Activated CD8-positive, alpha-beta memory T cell treated with anti-CD3 and anti-CD28 coated beads for 48 hours (primary cell): ENCODE measurements at regions not wholly inside any gene's neighbourhood (a gene's known extent, or its start where the extent isn't known, plus 50 kb on each side); places are given as distances from the start of the nearest gene placed in this dataset.

Experiments
- DNase-seq, 3 experiments: peaks; one replicate each; pipeline ENCODE4 v3.0.0-alpha.2; 2020; ENCODE audit warnings: low read depth in 2 of 3, low spot score in 2 of 3

DNA sequence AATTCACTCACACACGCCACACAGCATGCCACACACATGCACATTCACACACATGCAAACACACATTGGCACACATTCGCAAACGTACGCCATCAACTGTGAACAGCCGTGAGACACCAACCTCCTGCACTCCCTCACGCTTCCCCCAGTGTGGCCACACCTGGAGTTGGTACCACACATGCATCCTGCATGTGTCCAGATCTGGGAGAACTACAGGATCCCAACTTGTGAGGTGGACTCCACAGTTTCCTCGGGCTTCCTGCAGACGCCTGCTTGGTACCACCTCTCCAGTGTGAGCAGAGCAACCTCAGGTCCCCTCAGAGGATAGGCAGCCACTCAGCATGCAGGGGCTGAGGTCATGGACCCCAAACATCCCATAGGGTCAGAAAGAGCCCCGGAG, 239.0 kb downstream of the EIPR1 start:
- no peak for DNase-seq

DNA sequence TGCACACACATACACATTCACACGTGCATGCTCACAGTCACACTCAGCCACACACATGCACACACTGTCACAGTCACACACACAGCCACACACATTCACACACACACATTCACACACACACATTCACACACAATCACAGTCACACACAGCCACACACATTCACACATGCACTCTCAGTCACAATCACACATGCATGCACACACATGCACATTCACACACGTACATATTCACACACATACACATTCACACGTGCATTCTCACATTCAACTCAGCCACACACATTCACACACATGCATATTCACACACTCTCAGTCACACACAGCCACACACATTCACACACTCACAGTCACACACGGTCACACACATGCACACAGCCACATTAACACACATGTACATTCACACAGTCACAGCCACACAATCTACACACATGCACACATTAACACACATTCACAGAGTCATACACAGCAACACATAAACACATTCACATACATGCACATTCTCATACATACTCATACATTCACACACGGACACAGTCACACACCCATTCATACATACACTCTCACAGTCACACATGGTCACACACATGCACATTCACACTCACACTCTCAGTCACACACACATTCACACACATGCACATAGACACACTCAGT, 239.8 kb downstream of the EIPR1 start:
- no peak for DNase-seq

GRCh38 chr2:3135676-3136075, 241.9 kb downstream of the EIPR1 start:
- no peak for DNase-seq

DNA sequence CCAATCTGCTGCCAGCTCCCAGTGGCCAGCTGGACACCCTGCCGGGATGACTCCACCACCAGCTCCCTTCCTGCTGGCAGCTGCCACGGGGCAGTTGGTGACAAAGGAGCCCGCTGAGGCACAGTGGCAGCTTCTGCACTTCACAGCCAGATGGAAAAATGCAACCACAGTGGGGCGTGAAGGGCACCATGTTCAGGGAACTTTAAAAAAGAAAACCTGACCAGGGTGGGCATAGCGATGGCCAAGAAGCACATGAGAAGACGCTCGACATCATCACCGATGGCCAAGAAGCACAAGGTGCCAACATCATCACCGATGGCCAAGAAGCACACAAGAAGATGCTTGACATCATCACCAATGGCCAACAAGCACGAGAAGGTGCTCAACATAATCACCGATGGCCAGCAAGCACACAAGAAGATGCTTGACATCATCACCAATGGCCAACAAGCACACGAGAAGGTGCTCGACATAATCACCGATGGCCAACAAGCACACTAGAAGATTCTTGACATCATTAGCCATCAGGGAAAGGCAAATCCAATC, 243.5 kb downstream of the EIPR1 start:
- DNase-seq: no peak

DNA sequence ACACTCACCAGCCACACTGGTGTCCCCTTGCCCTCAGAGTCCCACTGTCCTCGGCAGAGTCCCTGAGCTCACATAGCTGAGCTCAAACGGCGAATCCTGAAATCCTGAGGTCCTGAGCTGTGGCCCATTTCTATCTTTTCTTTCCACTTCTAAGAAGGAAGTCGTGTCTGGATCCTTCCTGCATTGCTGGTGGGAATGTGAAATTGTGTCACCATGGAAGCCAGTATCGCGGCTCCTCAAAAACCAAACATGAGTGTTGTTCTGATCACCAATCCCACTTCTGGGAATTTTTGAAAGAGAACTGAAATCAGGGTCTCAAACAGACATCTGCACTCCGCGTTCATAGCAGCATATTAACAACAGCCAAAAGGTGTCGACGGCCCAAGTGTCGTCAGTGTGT, 244.7 kb downstream of the EIPR1 start:
- no peak for DNase-seq

DNA sequence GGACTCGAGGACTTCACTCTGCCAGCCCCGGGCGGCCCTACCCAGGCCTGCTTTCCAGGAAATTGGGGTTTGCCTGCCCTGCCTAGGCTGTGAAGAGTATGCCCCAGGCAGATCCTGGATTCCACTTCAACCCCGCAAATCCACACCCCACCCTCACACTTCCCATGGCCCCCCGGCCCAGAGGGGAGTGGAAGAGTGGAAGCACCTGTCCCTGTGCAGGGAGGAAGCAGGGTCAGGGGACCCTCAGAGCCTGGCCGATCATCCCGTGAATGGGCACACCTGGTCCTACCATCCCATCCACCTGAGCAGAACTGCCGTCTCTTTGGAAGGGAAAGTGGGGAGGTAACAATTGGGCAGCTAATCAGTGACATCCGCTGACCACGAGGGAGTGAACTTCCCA, 245.2 kb downstream of the EIPR1 start:
- no peak for DNase-seq

- no peak for DNase-seq
These were observed 245.8 kb downstream of the EIPR1 start for GRCh38 chr2:3131636-3132326.

DNA sequence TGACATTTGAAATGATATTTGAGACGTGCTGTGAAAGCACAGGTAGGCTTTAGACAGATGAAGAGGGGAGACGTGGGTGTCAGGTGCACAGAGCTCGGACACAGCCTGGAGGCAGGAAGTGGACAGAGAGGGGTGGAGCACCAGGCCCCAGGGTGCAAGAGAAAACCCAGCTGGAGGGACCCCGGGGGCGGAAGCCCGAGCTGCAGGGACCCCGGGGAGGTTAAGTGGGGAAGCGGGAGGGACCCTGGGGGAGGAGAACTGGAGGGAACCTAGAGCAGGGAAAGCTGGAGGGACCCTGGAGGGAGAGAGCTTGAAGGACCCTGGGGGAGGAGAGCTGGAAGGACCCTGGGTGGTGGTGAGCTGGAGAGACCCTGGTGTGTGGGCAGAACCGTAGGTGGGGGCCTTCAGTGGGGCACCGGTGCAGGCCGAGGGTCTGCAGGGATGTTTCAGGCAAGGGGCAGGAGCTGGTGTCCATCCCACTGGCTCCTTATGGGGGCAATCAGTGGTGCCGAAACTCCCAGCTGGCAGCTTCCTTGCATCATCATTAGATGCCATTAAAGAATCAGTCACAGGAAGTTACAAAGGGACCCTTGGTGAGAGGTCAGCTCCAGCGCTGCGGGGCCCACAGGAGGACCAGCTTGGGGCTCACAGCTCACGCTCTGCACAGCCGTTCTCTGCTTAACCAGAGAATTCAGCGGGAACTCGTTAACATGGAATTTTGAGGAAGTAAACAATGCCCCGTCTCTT, 246.6 kb downstream of the EIPR1 start:
- DNase-seq: no peak

GRCh38 chr2:3130444-3130843, 247.2 kb downstream of the EIPR1 start:
- no peak for DNase-seq

- no peak for DNase-seq
These were observed 247.8 kb downstream of the EIPR1 start for GRCh38 chr2:3129867-3130266.

- no peak for DNase-seq
These were observed 248.8 kb downstream of the EIPR1 start for GRCh38 chr2:3128786-3129185.

DNA sequence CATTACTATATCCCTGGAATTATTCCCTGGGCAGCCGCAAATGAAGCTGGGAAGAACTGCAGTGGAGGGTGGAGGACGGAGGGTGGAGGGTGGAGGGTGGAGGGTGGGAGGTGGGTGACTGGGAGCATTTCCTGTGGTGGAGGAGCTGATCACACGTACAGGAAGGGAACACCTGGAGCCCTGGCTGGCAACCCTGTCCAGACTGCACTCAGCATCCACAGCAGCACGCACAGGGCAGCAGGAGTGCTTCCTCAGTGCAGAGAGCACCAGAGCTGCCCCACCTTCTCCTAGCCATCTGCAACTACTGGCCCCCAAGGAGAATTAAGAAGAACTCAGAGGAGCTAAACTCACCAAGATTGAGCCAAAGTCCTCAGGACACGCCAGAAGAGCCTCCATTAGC, 249.9 kb downstream of the EIPR1 start:
- no peak for DNase-seq

GRCh38 chr2:3126911-3127621, 250.6 kb downstream of the EIPR1 start:
- no peak for DNase-seq

- DNase-seq: no peak
These were observed 251.3 kb downstream of the EIPR1 start for GRCh38 chr2:3126171-3126910.

DNA sequence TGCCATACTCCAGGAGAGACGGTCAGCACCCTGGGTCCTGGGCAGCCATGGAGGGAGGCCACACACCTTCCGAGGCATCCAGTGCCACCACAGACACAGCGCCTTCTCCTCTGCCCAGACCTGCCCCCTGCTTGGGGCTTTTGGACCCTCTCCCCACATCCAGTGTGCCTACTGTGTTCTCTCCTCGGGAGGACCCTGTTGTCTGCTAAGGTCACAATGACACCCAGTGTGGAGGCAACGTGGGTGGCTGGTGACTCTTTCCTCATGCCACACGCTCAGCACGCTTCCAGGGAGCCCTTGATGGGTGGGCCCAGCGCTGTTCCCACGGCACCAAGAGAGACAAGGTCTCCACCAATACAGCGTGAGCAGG, 251.9 kb downstream of the EIPR1 start:
- no peak for DNase-seq

DNA sequence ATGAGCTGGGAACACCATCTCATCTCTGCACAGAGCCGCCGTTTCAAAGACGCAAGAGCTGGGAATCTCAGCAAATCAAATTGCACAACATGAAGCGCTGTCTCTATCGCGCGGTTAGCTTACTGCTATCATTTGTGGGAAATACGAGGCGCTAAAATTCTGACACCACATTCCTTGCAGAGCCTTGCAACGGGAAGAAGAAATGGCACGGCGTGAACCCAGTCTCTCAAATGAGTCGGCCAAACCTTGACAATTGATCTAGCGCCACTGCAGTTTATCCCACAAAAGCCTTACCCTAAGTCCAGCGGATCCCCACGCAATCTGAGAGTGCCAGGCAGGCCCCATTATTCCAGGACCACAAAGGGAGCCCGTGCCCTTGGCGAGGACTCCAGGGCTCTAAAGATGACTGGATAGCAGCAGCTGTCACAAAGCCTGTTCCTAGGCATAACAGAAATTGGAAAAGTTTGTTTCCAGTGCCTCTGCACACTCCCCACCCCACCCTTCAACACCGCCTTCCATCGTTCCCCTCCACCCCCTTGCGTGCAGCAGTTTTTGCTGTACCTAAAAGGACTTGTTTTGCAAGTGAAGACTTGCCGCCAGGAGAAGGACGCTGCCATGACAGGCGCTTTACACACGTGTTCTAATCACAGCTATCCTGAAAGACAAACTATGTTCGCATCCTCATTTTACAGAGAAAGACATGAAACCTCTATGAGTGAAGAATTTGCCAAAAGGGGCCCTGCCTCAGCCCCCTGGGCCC, 252.4 kb downstream of the EIPR1 start:
- DNase-seq: no peak

GRCh38 chr2:3122525-3122924, 255.1 kb downstream of the EIPR1 start:
- DNase-seq: no peak

DNA sequence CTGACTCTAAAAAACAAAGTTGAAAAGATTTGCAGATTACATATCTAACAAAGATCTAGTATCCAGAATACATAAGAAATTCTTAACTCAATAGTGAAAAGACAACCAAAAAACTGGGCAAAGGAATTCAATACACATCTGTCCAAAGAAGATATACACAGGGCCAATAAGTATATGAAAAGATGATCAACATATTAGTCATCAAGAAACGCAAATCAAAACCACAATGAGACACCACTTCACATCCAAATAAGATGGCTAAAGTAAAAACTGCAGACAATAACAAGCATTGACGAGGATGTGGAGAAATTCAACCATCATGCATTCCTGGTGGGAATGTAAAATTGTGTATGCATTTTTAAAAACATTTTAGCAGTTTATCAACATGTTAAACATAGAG, 256.0 kb downstream of the EIPR1 start:
- no peak for DNase-seq

DNA sequence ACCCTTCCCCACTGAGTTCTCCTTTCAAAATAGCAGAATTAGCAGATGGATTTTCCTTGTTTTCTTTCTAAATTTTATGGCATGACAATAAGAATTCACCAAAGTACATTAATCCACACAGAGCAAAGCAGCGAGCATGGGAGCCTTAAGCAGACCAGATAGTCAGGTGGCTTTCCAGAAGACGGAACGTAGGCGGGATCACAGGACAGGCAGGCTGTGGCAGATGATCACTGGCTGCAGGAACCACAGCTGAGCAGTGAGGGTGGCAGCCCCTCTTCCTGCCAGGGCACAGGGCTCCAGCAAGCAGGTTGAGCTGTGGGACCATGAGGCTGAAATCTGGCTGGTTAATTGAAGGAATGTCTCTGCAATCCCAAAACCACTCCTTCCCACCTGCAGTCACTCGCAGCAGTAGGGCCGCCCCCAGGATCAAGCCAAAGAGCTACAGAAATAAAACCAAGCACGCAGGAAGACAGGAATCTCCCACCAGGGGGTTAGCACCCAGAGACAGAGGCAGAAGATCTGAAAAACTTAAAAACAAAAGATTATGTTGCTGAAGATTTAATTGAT, 259.9 kb downstream of the EIPR1 start:
- DNase-seq: no peak

DNA sequence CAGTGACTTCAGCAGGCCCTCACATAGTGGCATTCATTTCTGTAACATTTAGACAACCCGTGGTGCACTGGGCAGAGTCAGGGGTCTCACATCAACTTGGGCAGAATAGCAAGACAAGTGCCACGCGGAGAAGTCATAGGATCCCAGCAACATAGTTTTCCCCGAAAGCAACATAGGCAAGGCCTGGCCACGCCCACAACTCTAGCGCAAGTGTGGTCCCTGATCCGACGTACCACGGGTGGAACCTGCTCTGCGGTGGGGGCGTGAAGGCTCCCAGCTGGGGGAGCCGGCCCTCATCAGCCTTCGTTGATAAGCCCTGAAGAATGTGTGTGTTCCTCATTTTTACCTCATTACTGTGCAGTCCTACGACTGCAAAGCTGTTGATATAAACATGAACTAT, 261.2 kb downstream of the EIPR1 start:
- DNase-seq: no peak
